ENCODE measurements at regions not wholly inside any gene's neighbourhood (a gene's known extent, or its start where the extent isn't known, plus 50 kb on each side); places are given as distances from the start of the nearest gene placed in this dataset.

DNA sequence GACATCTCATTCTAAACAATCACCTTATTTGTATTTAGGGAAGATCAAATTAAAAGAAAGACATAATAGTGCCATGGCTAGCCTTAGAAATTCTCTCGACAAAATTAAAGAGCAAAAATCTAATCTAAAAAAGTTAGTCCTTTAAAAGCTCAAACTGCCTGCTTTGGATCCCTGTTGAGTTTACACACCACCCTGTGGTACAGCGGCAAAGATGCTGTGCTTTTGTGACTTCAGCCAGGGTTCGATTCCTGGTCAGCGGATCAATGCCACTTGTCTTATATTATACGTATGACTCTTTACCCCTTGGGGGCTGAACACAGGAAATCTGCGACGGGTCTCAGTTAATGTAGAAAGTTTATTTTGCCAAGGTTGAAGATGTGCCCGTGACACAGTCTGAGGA, 51.3 kb upstream of the VOPP1 start:
- no peak for DNase-seq

DNA sequence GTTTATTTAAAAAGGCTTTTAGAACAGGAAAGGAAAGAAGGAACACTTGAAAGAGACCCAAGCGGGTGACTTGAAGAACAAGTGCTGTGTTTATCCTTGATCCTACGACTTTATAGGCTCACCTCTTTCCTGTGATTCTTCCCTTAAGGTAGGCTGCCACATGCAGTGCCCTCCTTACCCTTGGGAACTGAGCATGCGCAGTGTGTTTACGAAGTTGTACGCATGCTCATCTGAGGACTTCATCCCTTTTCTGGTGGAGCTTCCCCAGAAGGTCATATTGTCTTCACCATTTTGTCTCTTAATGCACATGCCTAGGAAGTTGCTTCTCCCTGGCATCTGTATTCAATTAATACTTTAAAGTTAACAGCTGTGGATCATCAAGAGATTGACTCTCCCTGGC, 49.9 kb upstream of the VOPP1 start:
- no peak for DNase-seq
